ENCODE measurements at regions not wholly inside any gene's neighbourhood (a gene's known extent, or its start where the extent isn't known, plus 50 kb on each side); places are given as distances from the start of the nearest gene placed in this dataset.

DNA sequence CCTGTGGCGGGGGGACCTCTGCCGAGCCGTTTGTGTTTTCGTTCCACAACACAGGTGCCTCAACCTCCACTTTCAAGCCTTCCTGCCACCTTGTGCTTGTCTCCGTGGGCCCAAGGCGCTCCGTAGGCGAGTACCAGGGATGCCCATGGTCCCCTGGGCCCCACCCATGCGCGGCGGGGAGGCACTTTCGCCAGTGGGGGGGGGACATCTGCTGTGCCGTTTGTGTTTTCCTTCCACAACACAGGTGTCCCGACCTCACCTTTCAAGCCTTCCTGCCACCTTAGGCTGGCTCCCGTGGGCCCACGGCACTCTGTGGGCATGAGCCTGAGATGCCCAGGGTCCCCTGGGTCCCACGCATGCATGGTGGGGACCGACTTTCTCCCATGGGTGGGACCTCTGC, 335.9 kb downstream of the ALG10 start:
- Histone ChIP-seq H3K27me3 (replicated peaks; ENCODE audit: control insufficient read depth, insufficient read depth, low read length) (peaks cover 6% of the 10 kb centered on the region), H3K9me3 (peaks cover 13% of the 10 kb centered on the region; the same call in 1 of the 2 replicates), H3K4me1 (peaks cover 6% of the 10 kb centered on the region; the same call in 1 of the 2 replicates), H3K36me3 (ENCODE audit: control insufficient read depth, insufficient read depth, low read length) (no peaks in the 10 kb centered on the region), H3K4me3 (ENCODE audit: low read depth, low read length) (no peak overlapping the region)
- CTCF ChIA-PET, result no interaction called here
- DNase-seq, result no peak
- TF ChIP-seq, protein P1, sequence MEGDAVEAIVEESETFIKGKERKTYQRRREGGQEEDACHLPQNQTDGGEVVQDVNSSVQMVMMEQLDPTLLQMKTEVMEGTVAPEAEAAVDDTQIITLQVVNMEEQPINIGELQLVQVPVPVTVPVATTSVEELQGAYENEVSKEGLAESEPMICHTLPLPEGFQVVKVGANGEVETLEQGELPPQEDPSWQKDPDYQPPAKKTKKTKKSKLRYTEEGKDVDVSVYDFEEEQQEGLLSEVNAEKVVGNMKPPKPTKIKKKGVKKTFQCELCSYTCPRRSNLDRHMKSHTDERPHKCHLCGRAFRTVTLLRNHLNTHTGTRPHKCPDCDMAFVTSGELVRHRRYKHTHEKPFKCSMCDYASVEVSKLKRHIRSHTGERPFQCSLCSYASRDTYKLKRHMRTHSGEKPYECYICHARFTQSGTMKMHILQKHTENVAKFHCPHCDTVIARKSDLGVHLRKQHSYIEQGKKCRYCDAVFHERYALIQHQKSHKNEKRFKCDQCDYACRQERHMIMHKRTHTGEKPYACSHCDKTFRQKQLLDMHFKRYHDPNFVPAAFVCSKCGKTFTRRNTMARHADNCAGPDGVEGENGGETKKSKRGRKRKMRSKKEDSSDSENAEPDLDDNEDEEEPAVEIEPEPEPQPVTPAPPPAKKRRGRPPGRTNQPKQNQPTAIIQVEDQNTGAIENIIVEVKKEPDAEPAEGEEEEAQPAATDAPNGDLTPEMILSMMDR (IDR thresholded peaks at IDR 0.05; ENCODE audit: insufficient read depth in 1 of 2, low read depth in 1 of 2, low read length in 1 of 2, severe bottlenecking in 1 of 2, unreplicated experiment in 1 of 2), result no peak
- H3K27me3 Mint-ChIP-seq (ENCODE audit: insufficient read depth, unreplicated experiment), result peaks cover 36% of the 10 kb centered on the region
- no peak overlapping the region for H3K4me3 Mint-ChIP-seq (ENCODE audit: unreplicated experiment)
- H3K36me3 Mint-ChIP-seq (ENCODE audit: insufficient read depth, unreplicated experiment), result peaks cover 4% of the 10 kb centered on the region
- H3K4me1 Mint-ChIP-seq (ENCODE audit: low read depth, unreplicated experiment), result no peaks in the 10 kb centered on the region
- POLR2A ChIA-PET, result no interaction called here
- intact Hi-C loops (cut with micrococcal nuclease; ENCODE audit: unreplicated experiment), result no loop called here
- BruUV-seq (replicated peaks), result no TSS peak
- no peak overlapping the region for H3K27ac Mint-ChIP-seq (ENCODE audit: unreplicated experiment)
- H3K9me3 Mint-ChIP-seq (ENCODE audit: unreplicated experiment), result no peaks in the 10 kb centered on the region

DNA sequence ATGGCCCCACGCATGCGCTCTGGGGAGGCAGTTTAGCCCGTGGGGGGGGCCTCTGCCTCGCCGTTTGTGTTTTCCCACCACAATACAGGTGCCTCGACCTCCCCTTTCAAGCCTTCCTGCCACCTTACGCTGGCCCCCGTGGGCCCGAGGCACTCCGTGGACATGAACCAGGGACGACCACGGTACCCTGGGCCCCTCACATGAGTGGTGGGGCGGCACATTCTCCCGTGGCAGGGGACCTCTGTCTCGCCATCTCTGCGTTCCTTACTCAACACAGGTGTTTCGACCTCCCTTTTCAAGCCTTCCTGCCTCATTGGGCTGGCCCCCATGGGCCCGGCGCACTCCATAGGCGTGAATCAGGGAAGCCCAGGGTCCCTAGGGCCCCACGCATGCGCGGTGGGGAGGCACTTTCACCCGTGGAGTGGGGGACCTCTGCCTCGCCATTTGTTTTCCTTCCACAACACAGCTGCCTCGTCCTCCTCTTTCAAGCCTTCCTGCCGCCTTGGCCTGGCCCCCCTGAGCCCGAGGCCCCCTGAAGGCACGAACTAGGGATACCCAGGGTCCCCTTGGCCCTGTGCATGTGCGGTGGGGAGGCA, 339.5 kb downstream of the ALG10 start:
- ChIA-PET CTCF (no interaction called here), POLR2A (no interaction called here)
- Mint-ChIP-seq H3K27ac (ENCODE audit: unreplicated experiment) (no peak overlapping the region), H3K4me3 (ENCODE audit: unreplicated experiment) (no peak overlapping the region), H3K36me3 (ENCODE audit: insufficient read depth, unreplicated experiment) (peaks cover 4% of the 10 kb centered on the region), H3K27me3 (ENCODE audit: insufficient read depth, unreplicated experiment) (peaks cover 61% of the 10 kb centered on the region), H3K4me1 (ENCODE audit: low read depth, unreplicated experiment) (no peaks in the 10 kb centered on the region), H3K9me3 (ENCODE audit: unreplicated experiment) (no peaks in the 10 kb centered on the region)
- H3K27me3 ChIP-seq (replicated peaks; ENCODE audit: control insufficient read depth, insufficient read depth, low read length), result peaks cover 6% of the 10 kb centered on the region
- H3K4me3 ChIP-seq (ENCODE audit: low read depth, low read length), result no peak overlapping the region
- no peaks in the 10 kb centered on the region; the same call in 1 of the 2 replicates for H3K36me3 ChIP-seq (ENCODE audit: control insufficient read depth, insufficient read depth, low read length)
- H3K9me3 ChIP-seq, result peaks cover 10% of the 10 kb centered on the region; the same call in 1 of the 2 replicates
- intact Hi-C loops (cut with micrococcal nuclease; ENCODE audit: unreplicated experiment), result no loop called here
- H3K4me1 ChIP-seq, result peaks cover 6% of the 10 kb centered on the region; the same call in 1 of the 2 replicates
- DNase-seq, result no peak
- no TSS peak for BruUV-seq (replicated peaks)
- TF ChIP-seq, protein P1 (IDR thresholded peaks at IDR 0.05; ENCODE audit: insufficient read depth in 1 of 2, low read depth in 1 of 2, low read length in 1 of 2, severe bottlenecking in 1 of 2, unreplicated experiment in 1 of 2), result no peak

GRCh38 chr12:34363050-34363673, 340.9 kb downstream of the ALG10 start:
- POLR2A ChIA-PET, result no interaction called here
- H3K27me3 Mint-ChIP-seq (ENCODE audit: insufficient read depth, unreplicated experiment), result peaks cover 62% of the 10 kb centered on the region
- no peak overlapping the region for H3K27ac Mint-ChIP-seq (ENCODE audit: unreplicated experiment)
- CTCF ChIA-PET, result no interaction called here
- no peaks in the 10 kb centered on the region for H3K9me3 Mint-ChIP-seq (ENCODE audit: unreplicated experiment)
- DNase-seq, result peak; percentile 53 to 76
- TF ChIP-seq, protein P1 (IDR thresholded peaks at IDR 0.05; ENCODE audit: insufficient read depth in 1 of 2, low read depth in 1 of 2, low read length in 1 of 2, severe bottlenecking in 1 of 2, unreplicated experiment in 1 of 2), result no peak
- Histone ChIP-seq H3K4me3 (ENCODE audit: low read depth, low read length) (no peak overlapping the region), H3K4me1 (peaks cover 6% of the 10 kb centered on the region; the same call in 1 of the 2 replicates), H3K36me3 (ENCODE audit: control insufficient read depth, insufficient read depth, low read length) (no peaks in the 10 kb centered on the region; the same call in 1 of the 2 replicates), H3K9me3 (peaks cover 6% of the 10 kb centered on the region; the same call in 1 of the 2 replicates), H3K27me3 (replicated peaks; ENCODE audit: control insufficient read depth, insufficient read depth, low read length) (peaks cover 5% of the 10 kb centered on the region)
- no TSS peak for BruUV-seq (replicated peaks)
- intact Hi-C loops (cut with micrococcal nuclease; ENCODE audit: unreplicated experiment), result no loop called here
- peak overlapping the region; percentile 54 for H3K4me3 Mint-ChIP-seq (ENCODE audit: unreplicated experiment)
- H3K36me3 Mint-ChIP-seq (ENCODE audit: insufficient read depth, unreplicated experiment), result peaks cover 4% of the 10 kb centered on the region
- no peaks in the 10 kb centered on the region for H3K4me1 Mint-ChIP-seq (ENCODE audit: low read depth, unreplicated experiment)
